ENCODE measurements at regions not wholly inside any gene's neighbourhood (a gene's known extent, or its start where the extent isn't known, plus 50 kb on each side); places are given as distances from the start of the nearest gene placed in this dataset.

DNA sequence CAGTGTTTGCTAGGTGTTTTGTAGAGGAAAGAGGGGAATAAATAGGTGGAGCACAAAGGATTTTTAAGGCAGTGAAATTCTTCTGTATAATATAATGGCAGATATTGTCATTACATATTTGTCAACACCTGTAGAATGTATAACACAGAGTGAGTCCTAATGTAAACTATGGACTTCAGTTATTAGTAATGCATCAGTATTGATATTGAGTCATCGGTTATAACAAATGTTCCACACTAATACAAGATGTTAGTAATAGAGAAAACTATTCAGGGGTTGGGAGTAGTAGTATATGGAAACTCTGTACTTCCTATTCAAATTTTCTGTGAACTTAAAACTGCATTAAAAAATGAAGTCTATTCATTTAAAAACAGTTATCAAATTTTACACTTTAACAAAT is 299.2 kb downstream of the UBE3D start:
- TF ChIP-seq EZH2phosphoT487 (IDR thresholded peaks at IDR 0.05; ENCODE audit: insufficient read depth, low read depth): no peak
- TF ChIP-seq EZH2 (IDR thresholded peaks at IDR 0.05; ENCODE audit: insufficient read depth, poor library complexity, severe bottlenecking): no peak

Measured in GM23248 (cell line).